Psoas muscle (tissue), 7 donors: ENCODE measurements at regions not wholly inside any gene's neighbourhood (a gene's known extent, or its start where the extent isn't known, plus 50 kb on each side); places are given as distances from the start of the nearest gene placed in this dataset.

ENCODE experiments used
- ATAC-seq, 4 donors: fragments of 200-7000 bp; cut with Tn5 transposase; one replicate each; pipeline ENCODE4 v1.9.1; 2020; ENCODE audit warnings: moderate library complexity in 3 of 4, mild to moderate bottlenecking in 2 of 4
- DNase-seq, 2 donors: peaks; one replicate each; pipeline ENCODE4 v3.0.0-alpha.2; 2020
- H3K27ac ChIP-seq: fragments of 200-600 bp; one replicate; pipeline ENCODE4 v1.8.0; 2022
- H3K27me3 ChIP-seq, 3 donors: fragments of 200-600 bp in 1 of 3; one replicate each; pipeline versions ENCODE4 v1.6.1 to v1.8.0; 2013 to 2022; ENCODE audit warnings: low read length in 2 of 3, mild to moderate bottlenecking in 2 of 3, moderate library complexity in 1 of 3; ENCODE audit not compliant: insufficient read depth in 3 of 3
- H3K36me3 ChIP-seq, 2 donors: fragments of 200-600 bp in 1 of 2; one replicate each; pipeline versions ENCODE4 v1.6.1 to v1.8.0; 2013 to 2022; ENCODE audit warnings: low read depth in 1 of 2, mild to moderate bottlenecking in 1 of 2, moderate library complexity in 1 of 2; ENCODE audit not compliant: insufficient read depth in 1 of 2
- H3K4me1 ChIP-seq: fragments of 200-600 bp; one replicate; pipeline ENCODE4 v1.8.0; 2022
- H3K4me3 ChIP-seq: fragments of 200-600 bp; one replicate; pipeline ENCODE4 v1.8.0; 2022; ENCODE audit warnings: mild to moderate bottlenecking
- H3K9me3 ChIP-seq: fragments of 200-600 bp; one replicate; pipeline ENCODE4 v1.8.0; 2022
- WGBS, 3 donors: extraction: QIAGEN DNeasy Blood & Tissue Kit; methylation state at CpG; one replicate each; pipeline versions ENCODE4 v1.1.6 to v1.1.7; 2013; 5-methylcytosine and 5-hydroxymethylcytosine counted together
- intact Hi-C, 2 donors: fragments of 100-400 bp; cut with DNase I; formaldehyde crosslinking; loops; one replicate each; pipeline versions ENCODE4 v1.11.0 to v1.14.2; 2022
- TF ChIP-seq, protein P1 (sequence below): fragments of 200-600 bp; IDR thresholded peaks from one replicate; pipeline ENCODE4 v1.8.0; 2022; ENCODE audit warnings: antibody characterized with exemption
- donor health status: healthy with polysubstance abuse.
- donor health status: DM: no; HTN: no; CAD: no; lungs with moderate emphysema.
- donor health status: Bipolar disorder and iron deficiency.
- donor health status: healthy.
- donor health status: DM: yes; HTN: yes; CAD: no.
- donor health status: DM: no; HTN: no; CAD: no.
- donor health status: DM: yes; HTN: yes; CAD: no.

GRCh38 chr2:234682492-234683228, 185.8 kb upstream of the ARL4C start:
- no peak overlapping the region for H3K27ac ChIP-seq
- H3K9me3 ChIP-seq: no peaks in the 10 kb centered on the region
- intact Hi-C loops: no loop called here
- TF ChIP-seq, protein P1, sequence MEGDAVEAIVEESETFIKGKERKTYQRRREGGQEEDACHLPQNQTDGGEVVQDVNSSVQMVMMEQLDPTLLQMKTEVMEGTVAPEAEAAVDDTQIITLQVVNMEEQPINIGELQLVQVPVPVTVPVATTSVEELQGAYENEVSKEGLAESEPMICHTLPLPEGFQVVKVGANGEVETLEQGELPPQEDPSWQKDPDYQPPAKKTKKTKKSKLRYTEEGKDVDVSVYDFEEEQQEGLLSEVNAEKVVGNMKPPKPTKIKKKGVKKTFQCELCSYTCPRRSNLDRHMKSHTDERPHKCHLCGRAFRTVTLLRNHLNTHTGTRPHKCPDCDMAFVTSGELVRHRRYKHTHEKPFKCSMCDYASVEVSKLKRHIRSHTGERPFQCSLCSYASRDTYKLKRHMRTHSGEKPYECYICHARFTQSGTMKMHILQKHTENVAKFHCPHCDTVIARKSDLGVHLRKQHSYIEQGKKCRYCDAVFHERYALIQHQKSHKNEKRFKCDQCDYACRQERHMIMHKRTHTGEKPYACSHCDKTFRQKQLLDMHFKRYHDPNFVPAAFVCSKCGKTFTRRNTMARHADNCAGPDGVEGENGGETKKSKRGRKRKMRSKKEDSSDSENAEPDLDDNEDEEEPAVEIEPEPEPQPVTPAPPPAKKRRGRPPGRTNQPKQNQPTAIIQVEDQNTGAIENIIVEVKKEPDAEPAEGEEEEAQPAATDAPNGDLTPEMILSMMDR: no peak
- DNase-seq (no peak), ATAC-seq (no peak)
- no peak overlapping the region for H3K4me3 ChIP-seq
- WGBS, 3 donors: 57 to 62% (median 58%) methylated on average over 4 of the region's 4 CpGs
- no peaks in the 10 kb centered on the region for H3K4me1 ChIP-seq
- H3K27me3 ChIP-seq: peaks cover 0 to 3% (median 0%) of the 10 kb centered on the region in 3 donors
- H3K36me3 ChIP-seq: no peaks in the 10 kb centered on the region

- Histone ChIP-seq H3K36me3 (no peaks in the 10 kb centered on the region), H3K27me3 (peaks cover 0 to 3% (median 0%) of the 10 kb centered on the region in 3 donors), H3K9me3 (no peaks in the 10 kb centered on the region), H3K27ac (no peak overlapping the region), H3K4me3 (no peak overlapping the region), H3K4me1 (no peaks in the 10 kb centered on the region)
- DNase-seq (no peak), ATAC-seq (no peak)
- intact Hi-C loops: no loop called here
- TF ChIP-seq, protein P1: no peak
- WGBS, 3 donors: 91 to 95% (median 92%) methylated on average over 9 of the region's 9 CpGs
Observed at GRCh38 chr2:234680688-234681619, 184.1 kb upstream of the ARL4C start.

- no peaks in the 10 kb centered on the region for H3K4me1 ChIP-seq
Observed at GRCh38 chr2:234679741-234680687, 183.1 kb upstream of the ARL4C start.

DNA sequence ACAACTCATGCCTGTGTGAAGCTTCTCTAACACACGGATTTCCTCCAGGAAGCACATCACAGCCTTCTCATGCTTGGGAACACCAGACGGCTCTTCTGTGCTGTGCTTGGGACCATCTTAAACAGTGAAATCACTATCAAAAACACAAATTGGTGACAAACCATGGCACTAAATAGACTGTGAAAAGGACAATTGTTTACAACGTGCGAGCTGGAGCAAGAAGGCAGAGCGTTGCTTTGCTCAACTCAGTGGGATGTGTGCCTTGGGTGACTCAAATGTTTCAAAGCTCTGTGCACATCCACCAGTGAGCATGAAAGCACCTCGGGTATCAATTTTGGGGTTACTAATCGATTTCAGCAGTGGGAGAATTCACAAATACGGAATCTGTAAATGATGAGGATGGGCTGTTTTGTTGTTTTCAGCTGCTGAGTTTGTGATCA, 182.4 kb upstream of the ARL4C start:
- Histone ChIP-seq H3K27ac (peak overlapping the region; percentile 49), H3K36me3 (no peaks in the 10 kb centered on the region), H3K9me3 (no peaks in the 10 kb centered on the region), H3K27me3 (peaks cover 0 to 3% (median 0%) of the 10 kb centered on the region in 3 donors), H3K4me1 (no peaks in the 10 kb centered on the region), H3K4me3 (no peak overlapping the region)
- peak in 2 of 4 donors; percentile 49 to 77 for ATAC-seq
- TF ChIP-seq, protein P1: no peak
- no peak for DNase-seq
- WGBS, 3 donors: 36 to 52% (median 40%) methylated on average over 8 of the region's 8 CpGs
- intact Hi-C loops: no loop called here

More at GRCh38 chr2:234679741-234680687, 183.1 kb upstream of the ARL4C start:
- WGBS, 3 donors: 27 to 40% (median 28%) methylated on average over 14 of the region's 14 CpGs
- DNase-seq (peak; percentile 85), ATAC-seq (peak; percentile 43 to 85 (median 73))
- Histone ChIP-seq H3K27me3 (peaks cover 0 to 3% (median 0%) of the 10 kb centered on the region in 3 donors), H3K4me3 (no peak overlapping the region), H3K27ac (peak overlapping the region; percentile 49), H3K9me3 (no peaks in the 10 kb centered on the region), H3K36me3 (no peaks in the 10 kb centered on the region)
- intact Hi-C loops: no loop called here
- TF ChIP-seq, protein P1: no peak
